ENCODE measurements at regions not wholly inside any gene's neighbourhood (a gene's known extent, or its start where the extent isn't known, plus 50 kb on each side); places are given as distances from the start of the nearest gene placed in this dataset.

- no peak overlapping the region for H3K27ac Mint-ChIP-seq (ENCODE audit: unreplicated experiment)
- DNase-seq, result no peak
- H3K36me3 Mint-ChIP-seq (ENCODE audit: unreplicated experiment), result no peaks in the 10 kb centered on the region
- no peak for TF ChIP-seq CTCF (IDR thresholded peaks at IDR 0.05; ENCODE audit: partially characterized antibody, unreplicated experiment)
- H3K9me3 Mint-ChIP-seq (ENCODE audit: unreplicated experiment), result no peaks in the 10 kb centered on the region
- no peaks in the 10 kb centered on the region for H3K4me1 Mint-ChIP-seq (ENCODE audit: low read depth, unreplicated experiment)
- no peaks in the 10 kb centered on the region for H3K27me3 Mint-ChIP-seq (ENCODE audit: unreplicated experiment)
- no peak overlapping the region for H3K4me3 Mint-ChIP-seq (ENCODE audit: unreplicated experiment)
These were observed 169.5 kb downstream of the DKK1 start for GRCh38 chr10:52483587-52483986.

GRCh38 chr10:52484206-52485065 is 170.4 kb downstream of the DKK1 start:
- Mint-ChIP-seq H3K36me3 (ENCODE audit: unreplicated experiment) (no peaks in the 10 kb centered on the region), H3K4me1 (ENCODE audit: low read depth, unreplicated experiment) (no peaks in the 10 kb centered on the region), H3K27me3 (ENCODE audit: unreplicated experiment) (no peaks in the 10 kb centered on the region), H3K4me3 (ENCODE audit: unreplicated experiment) (no peak overlapping the region), H3K27ac (ENCODE audit: unreplicated experiment) (no peak overlapping the region), H3K9me3 (ENCODE audit: unreplicated experiment) (no peaks in the 10 kb centered on the region)
- no peak for DNase-seq
- TF ChIP-seq CTCF (IDR thresholded peaks at IDR 0.05; ENCODE audit: partially characterized antibody, unreplicated experiment), result no peak

GRCh38 chr10:52485462-52485861 is 171.4 kb downstream of the DKK1 start:
- Mint-ChIP-seq H3K4me3 (ENCODE audit: unreplicated experiment) (no peak overlapping the region), H3K27me3 (ENCODE audit: unreplicated experiment) (no peaks in the 10 kb centered on the region), H3K27ac (ENCODE audit: unreplicated experiment) (no peak overlapping the region), H3K36me3 (ENCODE audit: unreplicated experiment) (no peaks in the 10 kb centered on the region), H3K4me1 (ENCODE audit: low read depth, unreplicated experiment) (no peaks in the 10 kb centered on the region), H3K9me3 (ENCODE audit: unreplicated experiment) (no peaks in the 10 kb centered on the region)
- TF ChIP-seq CTCF (IDR thresholded peaks at IDR 0.05; ENCODE audit: partially characterized antibody, unreplicated experiment), result no peak
- no peak for DNase-seq

- Mint-ChIP-seq H3K9me3 (ENCODE audit: unreplicated experiment) (no peaks in the 10 kb centered on the region), H3K4me1 (ENCODE audit: low read depth, unreplicated experiment) (no peaks in the 10 kb centered on the region), H3K36me3 (ENCODE audit: unreplicated experiment) (no peaks in the 10 kb centered on the region), H3K4me3 (ENCODE audit: unreplicated experiment) (no peak overlapping the region), H3K27me3 (ENCODE audit: unreplicated experiment) (no peaks in the 10 kb centered on the region), H3K27ac (ENCODE audit: unreplicated experiment) (no peak overlapping the region)
- DNase-seq, result no peak
- no peak for TF ChIP-seq CTCF (IDR thresholded peaks at IDR 0.05; ENCODE audit: partially characterized antibody, unreplicated experiment)
These were observed 172.9 kb downstream of the DKK1 start for GRCh38 chr10:52486840-52487611.
